ENCODE measurements at regions not wholly inside any gene's neighbourhood (a gene's known extent, or its start where the extent isn't known, plus 50 kb on each side); places are given as distances from the start of the nearest gene placed in this dataset.

DNA sequence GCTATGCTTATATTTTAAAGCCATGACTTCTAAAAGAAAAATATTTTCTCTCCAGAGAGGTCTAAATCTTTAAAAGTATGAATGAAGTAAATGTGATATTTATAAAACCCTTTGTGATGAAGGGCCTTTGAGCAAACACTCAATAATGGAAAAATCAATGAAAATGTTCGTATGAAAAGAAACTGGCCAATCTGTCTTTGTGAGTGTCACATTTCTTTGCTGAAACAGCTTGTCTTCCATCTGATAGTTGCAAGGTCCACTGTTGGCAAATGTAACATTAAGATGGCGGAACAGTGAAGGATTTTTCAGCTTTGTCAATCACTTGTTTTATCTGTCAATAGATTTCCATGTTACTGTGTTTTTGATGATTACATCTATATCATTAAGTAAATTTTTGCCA, 162.9 kb upstream of the GATA6 start:
- TF ChIP-seq CTCF (IDR thresholded peaks at IDR 0.05): no peak
- TF ChIP-seq, protein P1, sequence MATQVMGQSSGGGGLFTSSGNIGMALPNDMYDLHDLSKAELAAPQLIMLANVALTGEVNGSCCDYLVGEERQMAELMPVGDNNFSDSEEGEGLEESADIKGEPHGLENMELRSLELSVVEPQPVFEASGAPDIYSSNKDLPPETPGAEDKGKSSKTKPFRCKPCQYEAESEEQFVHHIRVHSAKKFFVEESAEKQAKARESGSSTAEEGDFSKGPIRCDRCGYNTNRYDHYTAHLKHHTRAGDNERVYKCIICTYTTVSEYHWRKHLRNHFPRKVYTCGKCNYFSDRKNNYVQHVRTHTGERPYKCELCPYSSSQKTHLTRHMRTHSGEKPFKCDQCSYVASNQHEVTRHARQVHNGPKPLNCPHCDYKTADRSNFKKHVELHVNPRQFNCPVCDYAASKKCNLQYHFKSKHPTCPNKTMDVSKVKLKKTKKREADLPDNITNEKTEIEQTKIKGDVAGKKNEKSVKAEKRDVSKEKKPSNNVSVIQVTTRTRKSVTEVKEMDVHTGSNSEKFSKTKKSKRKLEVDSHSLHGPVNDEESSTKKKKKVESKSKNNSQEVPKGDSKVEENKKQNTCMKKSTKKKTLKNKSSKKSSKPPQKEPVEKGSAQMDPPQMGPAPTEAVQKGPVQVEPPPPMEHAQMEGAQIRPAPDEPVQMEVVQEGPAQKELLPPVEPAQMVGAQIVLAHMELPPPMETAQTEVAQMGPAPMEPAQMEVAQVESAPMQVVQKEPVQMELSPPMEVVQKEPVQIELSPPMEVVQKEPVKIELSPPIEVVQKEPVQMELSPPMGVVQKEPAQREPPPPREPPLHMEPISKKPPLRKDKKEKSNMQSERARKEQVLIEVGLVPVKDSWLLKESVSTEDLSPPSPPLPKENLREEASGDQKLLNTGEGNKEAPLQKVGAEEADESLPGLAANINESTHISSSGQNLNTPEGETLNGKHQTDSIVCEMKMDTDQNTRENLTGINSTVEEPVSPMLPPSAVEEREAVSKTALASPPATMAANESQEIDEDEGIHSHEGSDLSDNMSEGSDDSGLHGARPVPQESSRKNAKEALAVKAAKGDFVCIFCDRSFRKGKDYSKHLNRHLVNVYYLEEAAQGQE (IDR thresholded peaks at IDR 0.05; ENCODE audit: insufficient read depth in 1 of 2, low read depth in 2 of 2, low read length in 1 of 2): no peak
- no peak for TF ChIP-seq POLR2AphosphoS5 (IDR thresholded peaks at IDR 0.05; ENCODE audit: low read depth, low read length)

Data from Panc1 (cell line).